ENCODE measurements at regions not wholly inside any gene's neighbourhood (a gene's known extent, or its start where the extent isn't known, plus 50 kb on each side); places are given as distances from the start of the nearest gene placed in this dataset.

- TF ChIP-seq CTCF (IDR thresholded peaks at IDR 0.05; ENCODE audit: poor library complexity, severe bottlenecking): no peak
- TF ChIP-seq EP300 (conservative IDR thresholded peaks at IDR 0.05; ENCODE audit: poor library complexity, severe bottlenecking): no peak
- no peak for TF ChIP-seq POLR2AphosphoS5 (IDR thresholded peaks at IDR 0.05)
- TF ChIP-seq EZH2 (IDR thresholded peaks at IDR 0.05; ENCODE audit: borderline replicate concordance, insufficient read depth, low read length, poor library complexity, severe bottlenecking): no peak
- no peak for TF ChIP-seq MXI1 (conservative IDR thresholded peaks at IDR 0.05; ENCODE audit: poor library complexity, severe bottlenecking)
- no peak for TF ChIP-seq RAD21 (conservative IDR thresholded peaks at IDR 0.05)
- no peak for TF ChIP-seq REST (IDR thresholded peaks at IDR 0.05; ENCODE audit: borderline replicate concordance)
Observed at GRCh38 chr2:58871469-58872142, 630.5 kb upstream of the FANCL start.
